HG02571 (cell line): ENCODE measurements at regions not wholly inside any gene's neighbourhood (a gene's known extent, or its start where the extent isn't known, plus 50 kb on each side); places are given as distances from the start of the nearest gene placed in this dataset.
"Not testable (repeated sequence)": the region's sequence is repeated elsewhere in the genome, so short reads cannot be mapped to it uniquely, and the experiment has no call there.

Source experiments
- ATAC-seq: cut with Tn5 transposase; IDR thresholded peaks from one replicate; pipeline ENCODE4 v1.9.1; 2021; ENCODE audit warnings: mild to moderate bottlenecking, moderate library complexity; ENCODE audit not compliant: unreplicated experiment

DNA sequence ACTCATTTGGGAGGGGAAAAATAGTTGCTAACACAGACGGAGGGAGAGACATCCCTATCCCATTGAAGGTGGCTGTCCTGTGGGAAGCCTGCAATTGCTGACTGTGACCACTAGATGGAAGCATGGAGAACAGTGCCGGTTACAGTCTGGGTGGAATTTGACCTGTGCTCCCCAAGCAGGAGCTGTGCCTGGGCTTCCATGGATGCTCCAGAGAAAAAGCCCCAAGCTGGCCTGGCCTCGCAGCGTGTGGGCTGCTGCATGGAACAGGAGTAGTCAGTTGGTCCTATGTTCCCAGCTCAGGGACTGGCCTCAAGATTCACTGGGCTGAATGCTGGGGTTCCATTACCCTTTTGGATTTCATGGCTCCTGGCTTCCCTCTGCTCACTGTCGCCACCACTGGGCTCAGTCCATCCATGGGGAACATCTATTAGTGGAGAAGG lies 116.3 kb upstream of the CHD6 start:
- ATAC-seq = no peak

DNA sequence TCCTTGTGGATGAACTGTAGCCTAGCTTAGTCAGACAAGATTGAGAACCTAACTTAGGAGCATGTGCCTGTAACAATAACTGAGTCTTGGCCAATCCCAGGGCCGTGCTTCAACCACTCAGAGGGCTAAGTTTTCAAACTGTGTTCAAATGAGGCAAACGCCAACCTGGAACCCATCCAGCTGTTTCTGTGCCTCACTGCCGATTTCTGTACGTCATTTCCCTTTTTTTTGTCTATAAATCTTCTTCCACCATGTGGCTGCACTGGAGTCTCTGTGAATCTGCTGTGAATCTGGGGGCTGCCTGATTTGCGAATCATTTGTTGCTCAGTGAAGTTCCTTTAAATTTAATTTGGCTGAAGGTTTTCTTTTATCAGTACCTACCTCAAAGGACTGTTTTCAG lies 115.0 kb upstream of the CHD6 start:
- ATAC-seq = no peak

DNA sequence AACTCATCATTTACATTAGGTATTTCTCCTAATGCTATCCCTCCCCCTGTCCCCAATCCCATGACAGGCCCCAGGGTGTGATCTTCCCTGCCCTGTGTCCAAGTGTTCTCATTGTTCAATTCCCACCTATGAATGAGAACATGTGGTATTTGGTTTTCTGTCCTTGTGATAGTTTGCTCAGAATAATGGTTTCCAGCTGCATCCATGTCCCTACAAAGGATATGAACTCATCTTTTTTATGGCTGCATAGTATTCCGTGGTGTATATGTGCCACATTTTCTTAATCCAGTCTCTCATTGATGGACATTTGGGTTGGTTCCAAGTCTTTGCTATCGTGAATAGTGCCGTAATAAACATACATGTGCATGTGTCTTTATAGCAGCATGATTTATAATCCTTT lies 113.0 kb upstream of the CHD6 start:
- not testable (repeated sequence) for ATAC-seq

DNA sequence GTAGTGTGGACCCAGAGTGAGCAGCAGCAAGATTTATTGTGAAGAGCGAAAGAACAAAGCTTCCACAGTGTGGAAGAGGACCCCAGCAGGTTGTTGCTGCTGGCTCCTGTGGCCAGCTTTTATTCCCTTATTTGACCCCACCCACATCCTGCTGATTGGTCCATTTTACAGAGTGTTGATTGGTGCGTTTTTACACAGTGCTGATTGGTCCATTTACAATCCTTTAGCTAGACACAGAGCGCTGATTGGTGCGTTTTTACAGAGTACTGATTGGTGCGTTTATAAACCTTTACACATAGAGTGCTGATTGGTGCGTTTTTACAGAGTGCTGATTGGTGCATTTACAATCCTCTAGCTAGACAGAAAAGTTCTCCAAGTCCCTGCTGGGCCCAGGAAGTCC lies 109.5 kb upstream of the CHD6 start:
- not testable (repeated sequence) for ATAC-seq

DNA sequence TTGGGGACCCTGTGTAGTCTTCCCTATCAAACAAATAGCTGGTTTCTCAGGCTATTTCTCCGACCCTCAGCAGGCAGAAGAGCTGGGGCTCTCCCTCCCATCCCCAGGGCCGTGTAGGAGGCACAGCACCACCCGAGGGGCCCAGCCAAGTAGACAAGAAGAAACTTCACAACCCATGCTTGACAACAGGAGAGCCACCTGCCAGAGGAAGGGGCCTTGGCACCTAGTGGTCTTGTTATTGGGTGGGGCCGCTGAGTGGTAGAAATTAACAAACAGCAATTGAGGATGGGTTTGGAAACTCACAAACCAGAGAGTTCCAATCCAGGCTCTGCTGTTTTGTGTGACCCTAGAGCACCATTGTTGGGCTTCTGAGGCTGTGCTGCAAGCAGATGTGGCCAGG lies 108.5 kb upstream of the CHD6 start:
- no peak for ATAC-seq

DNA sequence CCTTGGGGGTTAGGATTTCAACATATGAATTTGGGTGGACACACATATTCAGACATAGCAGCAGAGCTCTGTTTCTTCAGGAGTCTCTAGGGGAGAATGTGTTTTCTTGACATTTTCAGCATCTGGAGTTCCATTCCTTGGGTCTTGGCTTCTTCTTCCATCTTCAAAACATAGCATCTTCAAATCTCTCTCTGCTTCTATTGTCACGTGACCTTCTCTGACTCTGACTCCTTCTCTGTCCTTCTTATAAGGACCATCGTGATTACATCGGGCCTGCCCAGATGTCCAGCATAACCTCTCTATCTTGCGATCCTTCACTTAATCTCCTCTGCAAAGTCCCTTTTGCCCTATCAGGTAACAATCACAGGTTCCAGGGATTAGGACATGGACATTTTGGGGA lies 101.0 kb upstream of the CHD6 start:
- ATAC-seq = no peak

DNA sequence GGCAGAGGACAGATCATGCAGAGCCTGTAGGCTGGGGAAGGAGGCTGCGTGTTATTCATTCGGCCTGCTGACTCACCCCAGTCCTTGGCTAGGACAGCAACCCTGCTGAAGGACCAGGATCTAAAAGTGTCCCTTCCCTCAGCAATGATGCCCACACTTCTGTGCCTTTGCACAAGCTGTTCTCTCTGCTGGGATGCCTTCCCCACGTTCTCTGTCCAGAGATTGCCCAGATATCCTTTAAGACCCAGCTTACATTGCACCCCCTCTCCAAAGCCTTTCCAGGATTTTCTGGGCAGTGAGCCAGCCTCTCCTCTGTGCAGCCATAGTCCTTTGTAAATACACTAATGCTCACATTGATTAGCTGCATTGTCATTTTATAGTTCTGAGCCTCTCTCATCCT lies 99.3 kb upstream of the CHD6 start:
- ATAC-seq = no peak

DNA sequence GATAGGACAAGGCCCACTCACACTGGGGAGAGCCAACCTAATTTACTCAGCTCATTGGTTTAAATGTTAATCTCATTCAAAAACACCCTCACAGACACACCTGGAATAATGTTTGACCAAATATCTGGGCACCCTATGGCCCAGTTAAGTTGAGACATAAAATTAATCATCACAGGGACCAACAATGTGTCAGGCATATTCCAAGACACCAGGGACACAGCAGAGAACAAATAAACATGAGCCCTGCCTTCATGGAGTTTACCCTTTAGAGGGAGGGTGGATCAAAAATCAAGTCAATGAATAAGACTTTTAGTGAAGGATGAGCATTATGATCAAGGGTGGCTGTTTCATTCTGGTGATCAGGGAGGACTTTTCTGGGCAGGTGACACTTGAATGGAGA lies 98.7 kb upstream of the CHD6 start:
- no peak for ATAC-seq

DNA sequence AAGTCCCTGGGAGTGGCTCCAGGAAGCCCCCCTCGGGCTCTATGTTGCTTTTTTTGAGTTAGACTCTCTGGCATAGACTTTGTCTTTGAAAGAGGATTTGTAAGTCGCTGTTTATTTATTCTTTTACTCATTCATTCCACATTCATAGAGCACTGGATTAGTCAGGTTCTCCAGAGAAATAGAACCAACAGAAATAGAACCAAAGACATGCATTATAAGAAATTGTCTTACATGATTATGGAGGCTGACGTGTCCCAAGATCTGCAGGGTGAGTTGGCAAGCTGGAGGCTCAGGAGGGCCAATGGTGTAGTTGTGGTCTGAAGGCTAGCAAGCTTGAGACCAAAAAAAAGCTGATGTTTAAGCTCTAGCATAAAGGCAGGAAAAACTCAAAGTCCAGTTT lies 98.3 kb upstream of the CHD6 start:
- ATAC-seq = no peak

DNA sequence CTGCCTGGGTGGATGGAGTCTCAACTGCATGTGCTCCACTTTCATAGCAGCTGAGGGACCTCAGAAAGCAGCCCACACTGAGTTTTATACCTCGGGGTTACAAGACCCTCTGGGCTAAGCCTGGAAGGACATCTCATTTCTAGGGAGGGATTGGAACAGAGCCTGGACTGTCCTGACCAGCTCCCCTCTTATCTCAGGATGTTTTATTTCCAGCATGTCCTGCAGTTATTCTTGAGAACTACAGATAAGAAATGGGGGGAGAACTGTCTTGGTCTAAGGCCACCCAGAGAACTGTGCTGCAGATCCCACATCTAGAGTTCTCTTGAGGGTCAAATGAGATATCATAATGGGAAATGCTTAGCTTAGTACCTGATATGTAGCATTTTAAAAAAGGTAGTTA lies 97.3 kb upstream of the CHD6 start:
- ATAC-seq = no peak

DNA sequence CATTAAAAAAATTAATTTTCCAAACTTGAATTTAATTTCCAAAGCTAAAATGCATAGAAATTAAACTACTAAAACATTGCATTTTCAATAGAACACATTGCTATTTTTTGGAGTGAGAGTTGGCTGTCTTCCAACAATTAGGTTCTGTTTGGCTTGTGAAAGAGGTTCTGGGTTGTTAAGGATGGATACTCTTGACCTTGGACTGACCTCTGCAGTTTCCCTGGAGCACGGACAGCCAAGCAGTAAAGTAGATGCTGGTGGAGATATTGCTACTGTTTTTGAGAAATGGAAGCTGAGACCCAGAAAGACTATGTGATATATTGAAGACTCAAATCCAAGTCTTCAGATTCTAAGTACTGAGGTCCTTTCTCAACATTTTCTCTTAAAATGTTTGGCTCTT lies 95.9 kb upstream of the CHD6 start:
- no peak for ATAC-seq

DNA sequence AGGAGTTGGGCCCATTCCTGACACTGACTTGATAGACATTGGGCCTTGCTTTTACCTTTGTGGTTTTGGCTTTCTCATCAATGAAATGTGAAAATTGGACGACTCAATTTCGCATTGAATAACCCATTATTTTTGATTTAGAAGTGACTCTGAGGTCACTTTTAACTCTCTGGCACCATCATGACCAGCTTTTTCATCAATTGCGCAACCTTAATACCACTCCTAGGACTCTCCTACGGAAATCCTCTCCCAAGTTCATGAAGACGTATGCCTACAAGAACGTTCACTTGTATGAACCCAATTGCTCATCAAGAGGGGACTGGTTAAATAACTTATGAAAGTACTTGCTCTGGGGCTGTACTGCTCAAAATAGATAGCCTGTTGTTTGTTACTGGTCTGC lies 86.7 kb upstream of the CHD6 start:
- ATAC-seq = no peak

DNA sequence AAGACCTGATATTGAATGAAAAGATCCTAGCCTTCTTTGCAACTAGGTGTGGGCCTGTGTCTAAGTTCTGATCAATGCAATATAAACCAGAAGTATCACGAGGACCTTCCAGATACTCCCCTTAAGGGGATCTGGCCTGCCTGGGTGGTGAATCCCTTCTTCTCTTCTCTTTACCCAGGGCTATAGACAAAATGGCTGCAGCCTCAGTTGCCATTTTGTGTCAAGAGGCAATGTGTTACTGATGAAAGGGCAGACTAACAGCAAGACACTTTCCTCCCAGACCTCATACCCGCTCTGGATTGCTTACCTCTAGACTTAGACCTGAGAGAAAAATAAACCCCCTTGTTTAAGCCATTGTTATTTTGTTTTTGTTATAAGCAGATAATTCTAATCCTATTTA lies 84.5 kb upstream of the CHD6 start:
- ATAC-seq = no peak

DNA sequence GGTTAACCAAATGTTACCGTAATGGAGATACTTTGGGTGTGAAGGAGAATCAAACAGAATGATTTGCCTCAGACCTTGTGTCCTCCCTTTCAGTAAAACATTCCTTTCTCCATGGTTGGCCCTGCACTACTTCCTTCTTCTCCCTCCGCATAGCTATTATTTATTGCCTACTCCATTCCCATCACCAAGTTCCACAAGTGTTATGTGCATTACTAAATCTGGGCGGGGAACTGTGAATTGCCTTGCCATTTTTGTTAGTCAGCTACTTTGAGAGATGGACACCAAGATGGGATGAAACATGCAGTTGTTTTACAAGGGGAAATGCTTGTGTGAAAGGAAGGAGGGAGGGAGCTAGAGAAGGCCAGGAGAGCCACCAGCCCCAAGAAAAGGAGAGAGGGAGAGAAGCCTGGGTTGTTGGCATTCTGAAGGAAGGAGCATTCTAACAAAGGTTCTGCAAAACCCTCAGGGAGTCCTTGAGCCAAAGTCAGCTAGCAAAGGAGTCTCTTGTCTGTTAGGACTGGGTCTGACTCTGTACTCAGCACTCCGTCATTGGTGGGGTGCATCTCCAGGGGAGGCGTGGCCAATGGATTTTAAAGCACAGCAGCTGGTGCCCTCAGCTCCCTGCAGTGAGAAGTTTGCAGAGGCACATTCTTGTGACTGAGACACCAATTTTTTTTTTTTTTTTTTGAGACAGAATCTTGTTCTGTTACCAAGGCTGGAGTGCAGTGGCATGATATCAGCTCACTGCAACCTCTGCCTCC lies 83.6 kb upstream of the CHD6 start:
- no peak for ATAC-seq

DNA sequence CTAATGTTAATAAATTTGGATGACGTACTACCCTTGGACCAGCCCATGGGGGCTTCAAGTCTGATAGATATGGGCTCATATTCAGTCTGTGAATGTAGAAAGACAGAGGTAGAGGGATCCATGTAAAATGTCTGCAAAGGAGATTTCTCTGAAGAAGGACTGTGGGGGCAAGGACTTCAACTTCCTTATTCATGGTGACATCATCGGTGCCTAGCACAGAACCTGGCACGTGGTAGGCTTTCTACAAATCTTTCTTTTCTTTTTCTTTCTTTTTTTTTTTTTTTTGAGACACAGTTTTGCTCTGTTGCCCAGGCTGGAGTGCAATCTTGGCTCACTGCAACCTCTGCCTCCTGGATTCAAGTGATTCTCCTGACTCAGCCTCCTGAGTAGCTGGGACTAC lies 81.5 kb upstream of the CHD6 start:
- not testable (repeated sequence) for ATAC-seq

DNA sequence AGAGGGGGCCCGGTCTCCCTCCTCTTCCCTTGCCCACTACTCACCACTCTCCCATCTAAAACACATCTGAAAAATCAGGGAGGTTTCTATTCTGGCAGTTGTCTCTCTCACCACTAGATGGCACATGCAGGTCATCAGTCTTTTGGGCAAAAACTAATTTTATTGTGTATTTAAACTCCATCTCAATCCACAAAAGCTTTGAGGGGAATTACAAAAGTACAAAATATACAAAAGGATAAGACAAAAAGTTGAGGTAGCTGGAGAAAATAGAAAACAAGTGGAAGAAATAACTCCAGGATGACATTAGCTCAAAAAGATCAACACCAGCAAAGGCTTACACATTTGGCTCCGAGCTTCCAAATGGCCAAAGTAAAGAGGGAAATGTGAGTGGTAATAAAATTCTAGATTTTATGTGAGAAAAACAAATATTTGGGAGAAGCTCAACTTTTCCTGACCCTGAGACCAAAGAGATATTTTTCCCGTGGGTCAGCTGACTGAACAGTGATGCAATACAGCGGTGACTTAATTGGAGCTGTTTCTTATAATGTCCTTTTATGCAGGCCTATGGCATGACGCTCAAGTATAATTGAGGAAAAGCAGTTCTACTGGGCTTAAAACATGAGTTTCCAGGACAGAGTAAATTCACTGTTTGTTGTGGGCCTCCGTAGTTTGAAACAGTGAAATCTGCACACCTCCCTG lies 79.8 kb upstream of the CHD6 start:
- ATAC-seq = no peak

DNA sequence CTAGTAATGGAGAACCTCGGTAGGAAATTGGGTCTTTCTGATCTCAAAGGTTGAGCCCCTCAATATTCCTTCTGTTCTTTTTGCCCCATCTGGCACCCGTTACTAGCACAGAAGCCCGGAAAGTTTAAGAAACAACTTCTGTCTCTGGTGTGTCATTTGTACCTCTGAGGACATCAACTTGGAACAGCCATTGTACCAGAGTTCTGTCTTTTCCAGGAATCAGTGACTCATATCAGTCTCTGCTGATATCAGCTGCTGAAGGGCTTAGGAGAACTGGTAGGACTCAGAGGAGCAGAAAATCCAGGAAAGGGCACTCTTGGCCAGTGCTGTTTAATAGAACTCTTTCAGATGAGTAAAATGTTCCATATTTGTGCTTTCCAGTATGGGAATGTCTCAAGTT lies 78.3 kb upstream of the CHD6 start:
- no peak for ATAC-seq

DNA sequence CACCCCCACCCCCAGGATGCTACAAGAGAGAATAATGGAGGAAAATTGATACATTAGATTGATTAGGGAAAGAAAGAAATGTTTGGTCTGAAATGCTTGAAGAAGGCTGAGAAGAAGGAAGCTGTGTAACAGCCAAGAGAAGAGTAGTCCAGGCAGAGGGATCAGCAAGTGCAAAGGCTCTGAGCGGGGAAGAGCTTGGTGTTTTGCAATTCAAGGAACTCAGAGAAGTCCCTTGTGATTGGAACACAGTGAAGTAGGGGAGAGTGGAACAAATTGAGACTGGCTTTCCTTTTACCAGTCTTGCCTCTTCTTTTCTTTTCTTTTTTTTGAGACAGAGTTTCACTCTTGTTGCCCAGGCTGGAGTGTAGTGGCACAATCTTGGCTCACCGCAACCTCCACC lies 76.6 kb upstream of the CHD6 start:
- no peak for ATAC-seq

DNA sequence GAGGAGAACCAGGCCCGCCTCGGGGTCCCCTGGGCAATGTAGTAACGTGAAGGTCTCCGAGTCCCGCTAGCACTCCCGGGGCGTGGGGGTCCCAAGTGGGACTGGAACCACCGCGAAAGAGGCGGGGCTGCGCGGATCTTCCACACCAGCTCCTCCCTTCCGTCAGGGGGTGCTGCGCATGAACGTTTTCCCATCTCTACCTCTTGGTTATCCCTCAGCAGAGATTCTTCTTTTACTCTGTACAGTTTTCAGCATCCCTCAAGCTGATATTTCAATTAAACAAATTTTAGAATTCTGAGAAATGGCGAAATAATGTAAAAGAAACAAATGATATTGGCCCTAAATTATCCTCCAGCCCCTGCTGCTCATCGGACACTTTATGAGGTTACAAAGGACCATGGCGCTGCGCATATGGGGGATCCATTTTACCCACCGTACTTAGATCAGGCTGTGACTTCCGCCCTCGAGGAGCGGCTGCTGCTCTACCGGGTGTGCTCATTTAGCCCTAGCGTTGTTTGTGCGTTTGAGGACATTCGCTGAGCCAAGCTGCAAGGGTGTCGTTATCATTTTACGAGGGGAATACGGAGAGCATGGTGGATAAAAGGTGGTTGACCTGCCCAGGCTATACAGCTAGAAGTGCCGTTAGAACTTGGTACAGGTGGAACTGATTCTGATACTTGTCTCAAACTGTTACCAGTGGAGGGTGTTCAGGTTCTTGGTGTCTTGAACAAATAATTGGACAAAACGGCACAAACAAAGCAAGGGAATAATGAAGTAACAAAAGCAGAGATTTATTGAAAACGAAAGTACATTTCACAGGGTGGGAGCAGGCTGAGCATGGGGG lies 75.2 kb upstream of the CHD6 start:
- peak; percentile 85 for ATAC-seq

DNA sequence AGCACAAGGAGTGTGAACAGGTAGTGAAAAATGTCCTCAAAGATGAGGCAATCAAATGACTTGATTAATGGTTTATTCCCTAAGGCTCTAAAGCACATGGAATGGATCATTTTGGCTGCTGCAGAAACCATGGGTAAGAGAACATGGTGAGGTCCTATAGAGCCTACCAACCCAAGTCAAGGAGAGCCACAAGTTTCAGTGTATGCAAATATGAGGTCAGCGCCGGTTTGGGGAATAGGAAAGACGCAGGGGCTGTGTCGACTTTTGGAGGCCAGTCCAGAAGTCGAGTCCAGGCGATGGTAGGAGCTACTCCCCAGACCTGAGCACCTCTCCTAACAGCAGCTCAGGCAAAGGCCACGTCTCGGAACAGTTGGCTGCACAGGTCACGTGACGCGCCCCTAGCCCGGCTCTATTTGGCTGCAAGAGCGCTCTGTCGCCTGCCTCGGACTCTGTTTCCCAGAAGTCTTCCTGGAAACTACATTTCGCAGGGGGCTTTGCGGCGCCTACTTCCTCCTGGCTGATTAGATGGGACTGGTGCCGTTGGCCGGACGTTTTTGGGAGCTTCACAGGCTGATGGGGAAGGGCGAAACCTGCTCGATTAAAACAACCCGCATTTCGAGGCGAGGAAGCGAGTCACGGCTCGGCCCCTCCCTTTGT lies 74.4 kb upstream of the CHD6 start:
- peak; percentile 38 for ATAC-seq

DNA sequence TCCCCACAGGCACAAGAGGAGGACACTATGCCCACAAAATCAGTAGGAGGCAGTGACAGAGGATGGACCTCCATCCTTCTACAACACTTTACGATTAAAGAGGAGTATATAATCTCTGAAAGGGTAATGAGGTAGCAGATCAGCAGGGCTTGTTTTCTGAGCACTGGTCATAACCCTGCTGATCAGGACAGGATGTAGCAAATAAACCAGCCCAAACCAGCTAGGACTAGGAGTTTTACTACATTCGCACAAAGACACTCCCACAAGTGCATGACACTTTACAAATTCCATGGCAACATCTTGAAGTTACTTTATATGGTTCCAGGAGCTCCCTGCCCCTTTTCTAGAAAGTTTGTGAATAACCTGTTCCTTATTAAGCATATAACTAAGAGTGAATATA lies 73.3 kb upstream of the CHD6 start:
- ATAC-seq = no peak
